D721Med (cell line): ENCODE measurements at regions not wholly inside any gene's neighbourhood (a gene's known extent, or its start where the extent isn't known, plus 50 kb on each side); places are given as distances from the start of the nearest gene placed in this dataset.
A peak's percentile ranks its signal among the peaks of the same experiment; 100 is the strongest.

Experiments used
- DNase-seq: peaks from one replicate; pipeline ENCODE4 v3.0.0; 2011; ENCODE audit warnings: low spot score; ENCODE audit not compliant: insufficient read length
- FAIRE-seq: peaks from 2 replicates; lab custom pipeline; 2011; peaks lifted over from hg19 to GRCh38; lab: Jason Lieb, UNC
- CTCF ChIP-seq: IDR thresholded peaks from 2 replicates; pipeline ENCODE4 v1.5.1; 2012; ENCODE audit warnings: mild to moderate bottlenecking, control low read depth; ENCODE audit not compliant: insufficient read depth; ENCODE audit errors: missing control alignments

- no peak for FAIRE-seq
Measured at GRCh38 chr6:15073344-15073789, 172.5 kb upstream of the JARID2 start.

DNA sequence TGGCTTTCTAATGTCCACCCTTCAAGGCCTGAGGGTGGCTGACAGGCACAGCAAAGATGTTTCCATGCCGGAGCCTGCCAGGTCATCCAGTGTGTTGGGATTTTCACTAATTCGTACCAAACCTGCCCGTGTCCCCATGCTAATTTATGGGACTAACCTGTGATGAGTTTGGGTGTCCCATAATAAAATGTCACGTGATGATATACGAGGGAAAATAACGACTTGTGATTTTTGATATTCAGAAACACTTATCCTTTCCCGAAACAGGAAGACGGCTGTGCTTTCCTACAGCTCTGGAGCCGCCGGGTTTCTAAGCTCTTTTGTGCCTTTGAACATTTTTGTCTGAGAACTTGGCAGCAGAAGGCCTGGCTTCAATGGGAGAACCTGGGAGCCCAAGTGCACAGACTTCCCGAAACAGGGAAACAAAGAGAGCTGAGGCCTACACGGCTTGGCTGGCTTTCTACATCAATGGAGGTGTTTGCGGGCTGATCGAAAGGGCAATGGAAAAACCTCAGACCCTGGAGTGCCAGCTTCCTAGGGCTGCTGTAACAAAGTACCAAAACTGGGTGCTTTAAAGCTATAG lies 171.9 kb upstream of the JARID2 start:
- no peak for TF ChIP-seq CTCF
- DNase-seq: no peak
- no peak for FAIRE-seq

More at GRCh38 chr6:15073344-15073789, 172.5 kb upstream of the JARID2 start:
- DNase-seq: no peak
- TF ChIP-seq CTCF: no peak

DNA sequence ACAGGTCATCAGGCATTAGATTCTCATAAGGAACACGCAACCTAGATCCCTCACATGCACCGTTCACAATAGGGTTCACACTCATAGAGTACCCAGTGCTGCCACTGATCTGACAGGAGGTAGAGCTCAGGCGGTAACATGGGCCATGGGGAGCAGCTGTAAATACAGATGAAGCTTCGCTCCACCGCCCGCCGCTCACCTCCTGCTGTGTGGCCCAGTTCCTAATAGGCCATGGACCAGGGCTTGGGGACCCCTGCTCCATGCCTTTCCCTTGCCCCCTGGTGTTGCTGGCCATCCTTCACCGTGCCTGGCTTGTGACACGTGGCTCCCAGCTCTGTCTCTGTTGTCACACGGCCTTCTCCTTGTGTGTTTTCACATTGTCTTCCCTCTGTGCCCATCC lies 171.1 kb upstream of the JARID2 start:
- TF ChIP-seq CTCF: no peak
- FAIRE-seq (no peak), DNase-seq (no peak)

- DNase-seq (peak; percentile 54), FAIRE-seq (no peak)
- TF ChIP-seq CTCF: no peak
Measured at GRCh38 chr6:15076565-15076964, 169.3 kb upstream of the JARID2 start.

DNA sequence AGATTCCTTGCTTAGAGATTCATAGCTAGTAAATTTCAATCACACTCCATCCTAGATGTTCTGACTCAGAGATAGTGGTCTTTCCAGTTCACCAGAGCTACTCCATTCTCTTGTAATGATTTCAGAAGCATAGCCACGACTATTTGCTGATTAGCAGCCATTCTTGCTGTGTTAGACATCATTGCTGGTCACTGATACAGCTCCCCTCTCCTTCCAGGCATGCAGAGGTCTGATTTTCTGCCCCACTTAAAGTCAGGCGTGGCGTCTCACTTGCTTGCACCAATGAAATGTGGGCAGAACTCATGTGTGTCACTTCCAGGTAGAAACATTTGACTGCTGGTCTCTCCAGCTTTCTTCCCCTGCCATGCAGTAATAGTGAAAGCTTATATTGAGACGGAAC lies 168.9 kb upstream of the JARID2 start:
- FAIRE-seq (no peak), DNase-seq (no peak)
- no peak for TF ChIP-seq CTCF

DNA sequence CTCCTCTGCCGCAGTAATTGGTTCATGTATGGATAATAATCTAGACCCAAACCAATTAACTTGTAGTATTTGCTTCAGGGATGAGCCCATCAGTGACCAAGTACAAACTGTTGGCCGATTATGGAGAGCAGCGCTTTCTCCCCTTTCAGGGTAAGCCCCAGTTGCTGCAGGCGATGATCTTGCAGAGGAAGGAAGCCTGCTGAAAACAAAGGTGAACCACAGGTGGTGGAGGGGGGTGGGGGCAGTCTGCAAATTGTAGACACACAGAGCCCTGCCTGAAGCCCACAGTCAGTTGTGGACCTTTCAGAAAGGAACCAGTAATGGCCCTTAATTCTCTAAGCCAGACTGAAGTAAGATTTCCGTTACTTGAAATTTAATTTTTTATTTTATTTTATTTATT lies 167.9 kb upstream of the JARID2 start:
- DNase-seq (no peak), FAIRE-seq (no peak)

More for the DNA sequence above, 167.9 kb upstream of the JARID2 start:
- no peak for TF ChIP-seq CTCF
